H9 (cell line): ENCODE measurements at regions not wholly inside any gene's neighbourhood (a gene's known extent, or its start where the extent isn't known, plus 50 kb on each side); places are given as distances from the start of the nearest gene placed in this dataset.

Experiments
- DNase-seq: peaks from one replicate; pipeline ENCODE4 v3.0.0-alpha.2; 2017
- H2AFZ ChIP-seq: one replicate; pipeline ENCODE4 v1.6.1; 2013; ENCODE audit warnings: mild to moderate bottlenecking, low read length, control low read depth, moderate library complexity
- H2AK5ac ChIP-seq: 2 replicates; pipeline ENCODE4 v1.6.1; 2013; ENCODE audit warnings: low read length, control low read depth, mixed read lengths; ENCODE audit not compliant: insufficient read length
- H2BK120ac ChIP-seq: one replicate; pipeline ENCODE4 v1.6.1; 2013; ENCODE audit warnings: low read depth, mild to moderate bottlenecking, low read length, control low read depth, inconsistent platforms; ENCODE audit not compliant: poor library complexity, severe bottlenecking
- H2BK12ac ChIP-seq: 2 replicates; pipeline ENCODE4 v1.6.1; 2013; ENCODE audit warnings: low read length, control low read depth, mixed read lengths, low read depth; ENCODE audit not compliant: insufficient read length
- H2BK15ac ChIP-seq: 2 replicates; pipeline ENCODE4 v1.6.1; 2013; ENCODE audit warnings: low read depth, low read length, control low read depth
- H2BK20ac ChIP-seq: one replicate; pipeline ENCODE4 v1.6.1; 2013; ENCODE audit warnings: low read depth, mild to moderate bottlenecking, low read length, control low read depth, inconsistent platforms; ENCODE audit not compliant: poor library complexity, severe bottlenecking
- H2BK5ac ChIP-seq: 2 replicates; pipeline ENCODE4 v1.6.1; 2013; ENCODE audit warnings: low read length, control low read depth, mixed read lengths; ENCODE audit not compliant: insufficient read length
- H3K14ac ChIP-seq: 2 replicates; pipeline ENCODE4 v1.6.1; 2013; ENCODE audit warnings: low read length, control low read depth; ENCODE audit not compliant: insufficient read depth
- H3K18ac ChIP-seq: 2 replicates; pipeline ENCODE4 v1.6.1; 2013; ENCODE audit warnings: low read depth, mild to moderate bottlenecking, mixed read lengths, low read length, control low read depth; ENCODE audit not compliant: insufficient read length
- H3K23ac ChIP-seq: 2 replicates; pipeline ENCODE4 v1.6.1; 2013; ENCODE audit warnings: low read length, control low read depth, mixed read lengths, low read depth; ENCODE audit not compliant: insufficient read length
- H3K23me2 ChIP-seq: 2 replicates; pipeline ENCODE4 v1.6.1; 2013; ENCODE audit warnings: low read depth, mild to moderate bottlenecking, mixed read lengths, low read length, control low read depth; ENCODE audit not compliant: insufficient read length, poor library complexity, severe bottlenecking
- H3K27ac ChIP-seq: 2 replicates; pipeline ENCODE4 v1.5.1; 2013; ENCODE audit warnings: low read length, control low read depth, mixed read lengths, low read depth; ENCODE audit not compliant: insufficient read length
- H3K27me3 ChIP-seq: 2 replicates; pipeline ENCODE4 v1.6.1; 2013; ENCODE audit warnings: low read length, control low read depth, inconsistent platforms; ENCODE audit not compliant: insufficient read depth
- H3K4ac ChIP-seq: 2 replicates; pipeline ENCODE4 v1.6.1; 2013; ENCODE audit warnings: low read depth, mild to moderate bottlenecking, control low read depth, inconsistent platforms, low read length, moderate library complexity
- H3K4me1 ChIP-seq: 2 replicates; pipeline ENCODE4 v1.6.1; 2013; ENCODE audit warnings: low read length, control low read depth, inconsistent platforms; ENCODE audit not compliant: insufficient read depth
- H3K4me2 ChIP-seq: 2 replicates; pipeline ENCODE4 v1.6.1; 2013; ENCODE audit warnings: low read length, control low read depth, mixed read lengths; ENCODE audit not compliant: insufficient read length, insufficient read depth
- H3K56ac ChIP-seq: 2 replicates; pipeline ENCODE4 v1.6.1; 2013; ENCODE audit warnings: low read depth, mild to moderate bottlenecking, mixed read lengths, low read length, control low read depth; ENCODE audit not compliant: insufficient read length
- H3K79me1 ChIP-seq: 2 replicates; pipeline ENCODE4 v1.6.1; 2013; ENCODE audit warnings: low read depth, mild to moderate bottlenecking, moderate library complexity, low read length, control low read depth, inconsistent platforms; ENCODE audit not compliant: insufficient read depth, poor library complexity, severe bottlenecking
- H3K79me2 ChIP-seq: 2 replicates; pipeline ENCODE4 v1.6.1; 2013; ENCODE audit warnings: low read length, control low read depth, inconsistent platforms; ENCODE audit not compliant: insufficient read depth
- H3K9ac ChIP-seq: 2 replicates; pipeline ENCODE4 v1.6.1; 2013; ENCODE audit warnings: low read length, control low read depth, mixed read lengths; ENCODE audit not compliant: insufficient read length; ENCODE audit errors: extremely low read depth
- H3K9me3 ChIP-seq: one replicate; pipeline ENCODE4 v1.6.1; 2013; ENCODE audit warnings: low read depth, low read length, inconsistent platforms; ENCODE audit not compliant: control insufficient read depth
- H3T11ph ChIP-seq: one replicate; pipeline ENCODE4 v1.6.1; 2013; ENCODE audit warnings: mild to moderate bottlenecking, low read length, control low read depth, inconsistent platforms
- H4K20me1 ChIP-seq: one replicate; pipeline ENCODE4 v1.6.1; 2013; ENCODE audit not compliant: control insufficient read depth, insufficient read length, insufficient read depth
- H4K5ac ChIP-seq: 2 replicates; pipeline ENCODE4 v1.6.1; 2013; ENCODE audit warnings: low read depth, mild to moderate bottlenecking, mixed read lengths, low read length, control low read depth; ENCODE audit not compliant: insufficient read length
- H4K8ac ChIP-seq: replicated peaks from 2 replicates; pipeline ENCODE4 v1.6.1; 2013; ENCODE audit warnings: low read length, control low read depth, mixed read lengths, low read depth; ENCODE audit not compliant: insufficient read length
- H4K91ac ChIP-seq: 2 replicates; pipeline ENCODE4 v1.6.1; 2013; ENCODE audit warnings: low read depth, mild to moderate bottlenecking, moderate library complexity, mixed read lengths, low read length, control low read depth; ENCODE audit not compliant: insufficient read length
- H3K27ac Mint-ChIP-seq, 3 experiments: 2 replicates in 2 of 3; 3 replicates in 1 of 3; pipeline ENCODE4 v1.8.0; 2020 to 2021; ENCODE audit warnings: mixed read lengths in 3 of 3, mild to moderate bottlenecking in 1 of 3, moderate library complexity in 1 of 3
- H3K27me3 Mint-ChIP-seq: 2 replicates; pipeline ENCODE4 v1.8.0; 2021; ENCODE audit warnings: low read depth, mild to moderate bottlenecking, moderate library complexity, mixed read lengths
- H3K36me3 Mint-ChIP-seq, 3 experiments: 2 replicates in 2 of 3; 3 replicates in 1 of 3; pipeline ENCODE4 v1.8.0; 2020 to 2021; ENCODE audit warnings: low read depth in 3 of 3, mixed read lengths in 3 of 3; ENCODE audit not compliant: insufficient read depth in 1 of 3
- H3K4me1 Mint-ChIP-seq, 2 experiments: 2 replicates each; pipeline ENCODE4 v1.8.0; 2020; ENCODE audit warnings: mixed read lengths in 2 of 2
- H3K4me3 Mint-ChIP-seq, 2 experiments: 2 replicates in 1 of 2; 3 replicates in 1 of 2; pipeline ENCODE4 v1.8.0; 2020 to 2021; ENCODE audit warnings: mild to moderate bottlenecking in 2 of 2, mixed read lengths in 2 of 2, moderate library complexity in 1 of 2
- H3K9me3 Mint-ChIP-seq, 2 experiments: 2 replicates in 1 of 2; 3 replicates in 1 of 2; pipeline ENCODE4 v1.8.0; 2020; ENCODE audit warnings: mild to moderate bottlenecking in 2 of 2, mixed read lengths in 2 of 2, moderate library complexity in 1 of 2
- WGBS: extraction: QIAGEN DNeasy Blood & Tissue Kit; methylation state at CpG from one replicate; pipeline ENCODE4 v1.1.7; 2013; ENCODE audit warnings: missing lambda C conversion rate, low lambda C conversion rate, mixed read lengths; ENCODE audit not compliant: insufficient read length; ENCODE audit errors: extremely low coverage; 5-methylcytosine and 5-hydroxymethylcytosine counted together
- TF ChIP-seq, protein P1 (sequence below): fragments of 200-600 bp; sonication (generic); conservative IDR thresholded peaks from 3 replicates; pipeline ENCODE4 v1.8.0; 2021; ENCODE audit warnings: antibody characterized with exemption, mild to moderate bottlenecking

DNA sequence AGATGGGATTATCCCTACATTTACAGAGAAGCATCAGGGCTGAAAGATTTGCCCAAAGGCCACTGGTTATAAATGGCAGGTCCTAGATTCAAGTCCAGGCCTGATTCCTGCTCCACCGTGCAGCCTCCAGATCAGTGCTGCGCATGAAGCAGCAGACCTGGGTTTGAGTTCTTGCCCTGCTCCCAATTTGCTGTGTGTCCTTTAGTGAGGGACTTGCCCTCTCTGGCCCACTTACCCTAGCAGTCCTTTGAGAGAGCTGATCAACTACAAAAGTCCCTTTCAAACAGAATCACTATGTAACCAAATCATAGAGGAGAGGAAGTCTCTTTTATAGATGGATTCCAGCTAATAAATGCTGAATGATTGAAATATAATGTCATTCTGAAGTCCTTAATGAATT lies 200.4 kb downstream of the RAB11FIP4 start:
- Histone ChIP-seq H3K18ac (no peak overlapping the region), H3K4me1 (no peaks in the 10 kb centered on the region), H3T11ph (no peak overlapping the region), H4K8ac (no peak overlapping the region), H3K9me3 (no peaks in the 10 kb centered on the region), H2AFZ (no peak overlapping the region), H4K20me1 (no peaks in the 10 kb centered on the region), H3K14ac (no peak overlapping the region), H2AK5ac (no peak overlapping the region), H3K4ac (no peak overlapping the region), H3K9ac (no peak overlapping the region), H2BK15ac (no peak overlapping the region), H3K79me2 (no peaks in the 10 kb centered on the region), H3K27ac (no peak overlapping the region), H2BK20ac (no peak overlapping the region), H3K79me1 (no peaks in the 10 kb centered on the region), H2BK120ac (no peak overlapping the region), H4K5ac (no peak overlapping the region), H3K23me2 (no peaks in the 10 kb centered on the region), H3K56ac (no peak overlapping the region), H2BK5ac (no peak overlapping the region), H4K91ac (no peak overlapping the region), H2BK12ac (no peak overlapping the region), H3K4me2 (no peak overlapping the region), H3K23ac (no peak overlapping the region), H3K27me3 (no peaks in the 10 kb centered on the region)
- TF ChIP-seq, protein P1, sequence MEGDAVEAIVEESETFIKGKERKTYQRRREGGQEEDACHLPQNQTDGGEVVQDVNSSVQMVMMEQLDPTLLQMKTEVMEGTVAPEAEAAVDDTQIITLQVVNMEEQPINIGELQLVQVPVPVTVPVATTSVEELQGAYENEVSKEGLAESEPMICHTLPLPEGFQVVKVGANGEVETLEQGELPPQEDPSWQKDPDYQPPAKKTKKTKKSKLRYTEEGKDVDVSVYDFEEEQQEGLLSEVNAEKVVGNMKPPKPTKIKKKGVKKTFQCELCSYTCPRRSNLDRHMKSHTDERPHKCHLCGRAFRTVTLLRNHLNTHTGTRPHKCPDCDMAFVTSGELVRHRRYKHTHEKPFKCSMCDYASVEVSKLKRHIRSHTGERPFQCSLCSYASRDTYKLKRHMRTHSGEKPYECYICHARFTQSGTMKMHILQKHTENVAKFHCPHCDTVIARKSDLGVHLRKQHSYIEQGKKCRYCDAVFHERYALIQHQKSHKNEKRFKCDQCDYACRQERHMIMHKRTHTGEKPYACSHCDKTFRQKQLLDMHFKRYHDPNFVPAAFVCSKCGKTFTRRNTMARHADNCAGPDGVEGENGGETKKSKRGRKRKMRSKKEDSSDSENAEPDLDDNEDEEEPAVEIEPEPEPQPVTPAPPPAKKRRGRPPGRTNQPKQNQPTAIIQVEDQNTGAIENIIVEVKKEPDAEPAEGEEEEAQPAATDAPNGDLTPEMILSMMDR: no peak
- Mint-ChIP-seq H3K36me3 (no peaks in the 10 kb centered on the region), H3K27me3 (no peaks in the 10 kb centered on the region), H3K9me3 (no peaks in the 10 kb centered on the region), H3K4me3 (no peak overlapping the region), H3K27ac (no peak overlapping the region; a peak in 1 of 7 replicates), H3K4me1 (peaks cover 10 to 12% of the 10 kb centered on the region in 2 experiments)
- DNase-seq: no peak
- WGBS: no CpG with 5 or more reads among the region's 2 CpGs
